ENCODE measurements at regions not wholly inside any gene's neighbourhood (a gene's known extent, or its start where the extent isn't known, plus 50 kb on each side); places are given as distances from the start of the nearest gene placed in this dataset.

DNA sequence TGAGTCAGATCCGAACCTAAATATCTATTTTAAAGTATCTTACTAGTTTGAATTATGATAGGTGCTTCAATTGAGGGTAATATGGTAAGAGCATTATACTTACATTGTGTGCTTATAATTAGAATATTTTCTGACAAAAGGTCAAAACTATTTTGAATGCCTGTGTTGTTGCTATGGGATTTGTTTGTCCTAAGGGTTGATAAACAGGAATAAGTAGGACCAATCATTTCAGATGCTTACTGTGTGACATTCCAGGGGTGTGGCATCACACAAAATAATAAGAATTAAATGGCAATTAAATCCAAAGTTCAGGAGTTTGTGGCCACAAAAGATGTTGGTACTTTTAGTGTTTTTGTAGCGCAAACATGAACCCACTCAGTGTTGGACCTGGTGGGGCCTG is 256.2 kb upstream of the DDHD1 start:
- TF ChIP-seq, protein P1, sequence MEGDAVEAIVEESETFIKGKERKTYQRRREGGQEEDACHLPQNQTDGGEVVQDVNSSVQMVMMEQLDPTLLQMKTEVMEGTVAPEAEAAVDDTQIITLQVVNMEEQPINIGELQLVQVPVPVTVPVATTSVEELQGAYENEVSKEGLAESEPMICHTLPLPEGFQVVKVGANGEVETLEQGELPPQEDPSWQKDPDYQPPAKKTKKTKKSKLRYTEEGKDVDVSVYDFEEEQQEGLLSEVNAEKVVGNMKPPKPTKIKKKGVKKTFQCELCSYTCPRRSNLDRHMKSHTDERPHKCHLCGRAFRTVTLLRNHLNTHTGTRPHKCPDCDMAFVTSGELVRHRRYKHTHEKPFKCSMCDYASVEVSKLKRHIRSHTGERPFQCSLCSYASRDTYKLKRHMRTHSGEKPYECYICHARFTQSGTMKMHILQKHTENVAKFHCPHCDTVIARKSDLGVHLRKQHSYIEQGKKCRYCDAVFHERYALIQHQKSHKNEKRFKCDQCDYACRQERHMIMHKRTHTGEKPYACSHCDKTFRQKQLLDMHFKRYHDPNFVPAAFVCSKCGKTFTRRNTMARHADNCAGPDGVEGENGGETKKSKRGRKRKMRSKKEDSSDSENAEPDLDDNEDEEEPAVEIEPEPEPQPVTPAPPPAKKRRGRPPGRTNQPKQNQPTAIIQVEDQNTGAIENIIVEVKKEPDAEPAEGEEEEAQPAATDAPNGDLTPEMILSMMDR (IDR thresholded peaks at IDR 0.05; ENCODE audit: low read length) = no peak
- TF ChIP-seq EZH2 (IDR thresholded peaks at IDR 0.05; ENCODE audit: borderline replicate concordance, low read length) = no peak
